Endothelial cell of umbilical vein (primary cell): ENCODE measurements at regions not wholly inside any gene's neighbourhood (a gene's known extent, or its start where the extent isn't known, plus 50 kb on each side); places are given as distances from the start of the nearest gene placed in this dataset.

ENCODE experiments used
- CTCF ChIP-seq, 2 donors: IDR thresholded peaks; 1 replicate in 1 of 2; 2 replicates in 1 of 2; pipeline ENCODE4 v1.5.1; 2011; ENCODE audit warnings: low read length in 2 of 2, mild to moderate bottlenecking in 2 of 2, moderate library complexity in 2 of 2, control low read depth in 1 of 2, inconsistent platforms in 1 of 2, low read depth in 1 of 2; ENCODE audit not compliant: insufficient read depth in 1 of 2; ENCODE audit errors: extremely low read depth in 1 of 2
- EZH2 ChIP-seq: IDR thresholded peaks from 2 replicates; pipeline ENCODE4 v1.6.1; 2012; ENCODE audit warnings: borderline replicate concordance, low read depth, mild to moderate bottlenecking, moderate library complexity, low read length, inconsistent platforms; ENCODE audit not compliant: severe bottlenecking
- MYC ChIP-seq: IDR thresholded peaks from one replicate; pipeline ENCODE4 v1.6.1; 2011; ENCODE audit warnings: mild to moderate bottlenecking, low read depth, low read length
- POLR2A ChIP-seq: IDR thresholded peaks from 2 replicates; pipeline ENCODE4 v1.6.1; 2012; ENCODE audit warnings: low read depth, mild to moderate bottlenecking, control low read depth, low read length
- POLR2AphosphoS5 ChIP-seq: IDR thresholded peaks from 2 replicates; pipeline ENCODE4 v1.6.1; 2012; ENCODE audit warnings: low read depth, mild to moderate bottlenecking, control low read depth, low read length, moderate library complexity; ENCODE audit not compliant: insufficient read depth
- TF ChIP-seq, protein P1 (sequence below): IDR thresholded peaks from 2 replicates; pipeline ENCODE4 v1.6.1; 2011; ENCODE audit not compliant: insufficient read depth, insufficient read length

- TF ChIP-seq CTCF (IDR thresholded peaks at IDR 0.05; ENCODE audit: extremely low read depth in 1 of 2, insufficient read depth in 1 of 2, low read depth in 1 of 2, low read length in 2 of 2) (no peak), EZH2 (no peak), POLR2AphosphoS5 (no peak), POLR2A (no peak), MYC (no peak)
- TF ChIP-seq, protein P1, sequence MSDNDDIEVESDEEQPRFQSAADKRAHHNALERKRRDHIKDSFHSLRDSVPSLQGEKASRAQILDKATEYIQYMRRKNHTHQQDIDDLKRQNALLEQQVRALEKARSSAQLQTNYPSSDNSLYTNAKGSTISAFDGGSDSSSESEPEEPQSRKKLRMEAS: no peak
Measured at GRCh38 chr4:186780291-186781031, 56.8 kb upstream of the FAT1 start.
